OCI-LY7 (cell line): ENCODE measurements at regions not wholly inside any gene's neighbourhood (a gene's known extent, or its start where the extent isn't known, plus 50 kb on each side); places are given as distances from the start of the nearest gene placed in this dataset.

Source experiments
- BruUV-seq: library from RNA; stranded (reverse); fragments of 400-500 nt; replicated peaks from 2 replicates; lab custom pipeline; 2021; lab: Mats Ljungman, UMichigan
- CTCF ChIA-PET: fragments of 300-600 bp; sonication (Branson Sonifier 250); formaldehyde crosslinking; loops from one replicate; lab custom pipeline; 2022; ENCODE audit warnings: antibody characterized with exemption; ENCODE audit not compliant: unreplicated experiment; lab: Charles Lee
- POLR2A ChIA-PET: fragments of 300-600 bp; sonication (Branson Sonifier 250); formaldehyde crosslinking; loops from one replicate; lab custom pipeline; 2022; ENCODE audit warnings: antibody characterized with exemption; lab: Charles Lee
- DNase-seq: peaks from one replicate; pipeline ENCODE4 v3.0.0-alpha.2; 2015; ENCODE audit warnings: low spot score
- H2AFZ ChIP-seq: fragments of 200-600 bp; sonication (generic), shearing (Covaris generic); 2 replicates; pipeline ENCODE4 v1.6.1; 2014; ENCODE audit warnings: mild to moderate bottlenecking, antibody characterized with exemption, low read length, moderate library complexity
- H3K27ac ChIP-seq: fragments of 200-600 bp; sonication (generic); 2 replicates; pipeline ENCODE4 v1.5.1; 2014; ENCODE audit warnings: mixed run types, low read depth, mild to moderate bottlenecking, moderate library complexity, low read length, inconsistent platforms; ENCODE audit not compliant: poor library complexity, severe bottlenecking
- H3K36me3 ChIP-seq: fragments of 200-600 bp; sonication (generic); 2 replicates; pipeline ENCODE4 v1.6.1; 2014; ENCODE audit warnings: mild to moderate bottlenecking, antibody characterized with exemption, low read length, moderate library complexity, mixed read lengths; ENCODE audit not compliant: insufficient read depth
- H3K4me1 ChIP-seq: fragments of 200-600 bp; sonication (generic); 2 replicates; pipeline ENCODE4 v1.5.1; 2014; ENCODE audit warnings: mild to moderate bottlenecking, low read length; ENCODE audit not compliant: insufficient read depth, poor library complexity, severe bottlenecking
- H3K4me2 ChIP-seq: fragments of 200-600 bp; sonication (generic); 2 replicates; pipeline ENCODE4 v1.6.1; 2014; ENCODE audit warnings: mild to moderate bottlenecking, low read length
- H3K4me3 ChIP-seq: fragments of 200-600 bp; sonication (generic); 2 replicates; pipeline ENCODE4 v1.5.1; 2014; ENCODE audit warnings: mild to moderate bottlenecking, low read depth, low read length; ENCODE audit not compliant: poor library complexity, severe bottlenecking
- H3K79me2 ChIP-seq: fragments of 200-600 bp; sonication (generic); 2 replicates; pipeline ENCODE4 v1.6.1; 2016; ENCODE audit warnings: low read depth, mild to moderate bottlenecking, low read length, moderate library complexity, mixed read lengths; ENCODE audit not compliant: insufficient read depth
- H3K9me2 ChIP-seq: fragments of 200-600 bp; sonication (generic); 2 replicates; pipeline ENCODE4 v1.6.1; 2016; ENCODE audit warnings: mild to moderate bottlenecking, low read length, mixed read lengths; ENCODE audit not compliant: insufficient read depth
- H3K9me3 ChIP-seq: fragments of 200-600 bp; sonication (generic); 2 replicates; pipeline ENCODE4 v1.6.1; 2014; ENCODE audit warnings: mild to moderate bottlenecking, mixed run types, low read length, mixed read lengths
- H4K20me1 ChIP-seq: fragments of 200-600 bp; sonication (generic); 2 replicates; pipeline ENCODE4 v1.6.1; 2014; ENCODE audit warnings: mild to moderate bottlenecking, antibody characterized with exemption, low read length, moderate library complexity, mixed read lengths; ENCODE audit not compliant: insufficient read depth
- CTCF ChIP-seq: fragments of 200-600 bp; sonication (generic); conservative IDR thresholded peaks from 2 replicates; pipeline ENCODE4 v1.5.1; 2014; ENCODE audit warnings: mild to moderate bottlenecking, antibody characterized with exemption, low read length, moderate library complexity, mixed read lengths
- EZH2phosphoT487 ChIP-seq: fragments of 200-600 bp; sonication (generic); IDR thresholded peaks from 2 replicates; pipeline ENCODE4 v1.6.1; 2018; ENCODE audit warnings: low read depth, borderline replicate concordance, mild to moderate bottlenecking, mixed run types, antibody characterized with exemption, low read length, moderate library complexity, mixed read lengths
- intact Hi-C: fragments of 100-400 bp; cut with micrococcal nuclease; formaldehyde crosslinking; loops from one replicate; pipeline ENCODE4 v1.10.0; 2022; ENCODE audit not compliant: unreplicated experiment

- H3K9me2 ChIP-seq, result no peaks in the 10 kb centered on the region
- peaks cover 4% of the 10 kb centered on the region for H3K9me3 ChIP-seq
- no peaks in the 10 kb centered on the region for H4K20me1 ChIP-seq
- ChIA-PET POLR2A (interaction anchor here (0.9 kb wide), 1 partner anchor 37 kb away, joined by 3 read pairs; no protein-coding TSS in a partner anchor), CTCF (interaction anchor here (0.6 kb wide), 1 partner anchor 107 kb away, joined by 4 read pairs; no protein-coding TSS in a partner anchor)
- no peak overlapping the region for H3K4me3 ChIP-seq
- TF ChIP-seq CTCF (no peak), EZH2phosphoT487 (no peak)
- H3K27ac ChIP-seq, result no peak overlapping the region
- intact Hi-C loops, result loop anchor here (5.0 kb wide), 1 partner anchor 76 kb away; no protein-coding TSS in a partner anchor
- no peaks in the 10 kb centered on the region for H3K36me3 ChIP-seq
- H2AFZ ChIP-seq, result no peak overlapping the region
- H3K4me1 ChIP-seq, result no peaks in the 10 kb centered on the region
- no peaks in the 10 kb centered on the region for H3K79me2 ChIP-seq
- H3K4me2 ChIP-seq, result no peak overlapping the region
- no peak for DNase-seq
- no TSS peak for BruUV-seq
Observed at GRCh38 chr7:85950871-85951270, 692.8 kb upstream of the GRM3 start.

- Histone ChIP-seq H4K20me1 (no peaks in the 10 kb centered on the region), H3K9me2 (no peaks in the 10 kb centered on the region), H2AFZ (no peak overlapping the region), H3K4me2 (no peak overlapping the region), H3K9me3 (peaks cover 4% of the 10 kb centered on the region), H3K27ac (no peak overlapping the region), H3K4me3 (no peak overlapping the region), H3K4me1 (no peaks in the 10 kb centered on the region), H3K36me3 (no peaks in the 10 kb centered on the region), H3K79me2 (no peaks in the 10 kb centered on the region)
- intact Hi-C loops, result loop anchor here (5.0 kb wide), 1 partner anchor 77 kb away; no protein-coding TSS in a partner anchor
- no TSS peak for BruUV-seq
- POLR2A ChIA-PET, result interaction anchor here (0.9 kb wide), 1 partner anchor 36 kb away, joined by 3 read pairs; no protein-coding TSS in a partner anchor
- TF ChIP-seq EZH2phosphoT487 (no peak), CTCF (no peak)
- DNase-seq, result no peak
- CTCF ChIA-PET, result no interaction called here
Observed at GRCh38 chr7:85950418-85950817, 693.3 kb upstream of the GRM3 start.

DNA sequence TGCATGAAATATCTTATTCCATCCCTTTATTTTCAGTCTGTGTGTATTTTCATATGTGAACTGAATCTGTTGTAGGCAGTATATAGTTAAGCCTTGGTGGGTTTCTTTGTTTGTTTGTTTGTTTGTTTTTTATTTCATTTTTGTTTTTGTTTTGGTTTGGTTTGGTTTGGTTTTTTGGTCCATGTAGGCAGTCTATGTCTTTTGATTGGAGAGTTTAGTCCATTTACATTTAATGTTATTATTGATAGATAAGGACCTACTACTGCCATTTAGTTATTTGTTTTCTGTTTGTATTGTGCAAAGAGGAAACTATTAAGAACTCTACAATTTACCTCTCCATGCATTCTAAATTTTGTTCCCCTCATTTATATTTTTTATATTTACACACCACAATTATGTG is 695.9 kb upstream of the GRM3 start:
- no peaks in the 10 kb centered on the region for H4K20me1 ChIP-seq
- no peaks in the 10 kb centered on the region for H3K9me2 ChIP-seq
- no peaks in the 10 kb centered on the region for H3K36me3 ChIP-seq
- no peak overlapping the region for H2AFZ ChIP-seq
- H3K9me3 ChIP-seq, result peaks cover 4% of the 10 kb centered on the region
- no peak overlapping the region for H3K27ac ChIP-seq
- no peaks in the 10 kb centered on the region for H3K79me2 ChIP-seq
- intact Hi-C loops, result no loop called here
- BruUV-seq, result no TSS peak
- ChIA-PET CTCF (no interaction called here), POLR2A (interaction anchor here (0.6 to 1.1 kb wide), 2 partner anchors 19 to 163 kb away, joined by 3 read pairs; no protein-coding TSS in a partner anchor)
- no peak overlapping the region for H3K4me2 ChIP-seq
- H3K4me1 ChIP-seq, result no peaks in the 10 kb centered on the region
- no peak overlapping the region for H3K4me3 ChIP-seq
- TF ChIP-seq EZH2phosphoT487 (no peak), CTCF (no peak)
- DNase-seq, result no peak
